GM12872 (cell line): ENCODE measurements at regions not wholly inside any gene's neighbourhood (a gene's known extent, or its start where the extent isn't known, plus 50 kb on each side); places are given as distances from the start of the nearest gene placed in this dataset.

Experiments
- CTCF ChIP-seq: IDR thresholded peaks from 3 replicates; pipeline ENCODE4 v1.5.1; 2011; ENCODE audit warnings: low read depth, mild to moderate bottlenecking, low read length, moderate library complexity; ENCODE audit not compliant: insufficient read depth

- TF ChIP-seq CTCF = no peak
Observed at GRCh38 chr4:117512414-117512813, 427.0 kb upstream of the TRAM1L1 start.

- TF ChIP-seq CTCF = no peak
Observed at GRCh38 chr4:117514391-117515175, 429.2 kb upstream of the TRAM1L1 start.

GRCh38 chr4:117515921-117516320 lies 430.5 kb upstream of the TRAM1L1 start:
- no peak for TF ChIP-seq CTCF

GRCh38 chr4:117527601-117528000 lies 442.2 kb upstream of the TRAM1L1 start:
- TF ChIP-seq CTCF = no peak

- TF ChIP-seq CTCF = no peak
Observed at GRCh38 chr4:117529401-117529800, 444.0 kb upstream of the TRAM1L1 start.

- TF ChIP-seq CTCF = no peak
Observed at GRCh38 chr4:117533501-117533900, 448.1 kb upstream of the TRAM1L1 start.

- no peak for TF ChIP-seq CTCF
Observed at GRCh38 chr4:117545039-117545438, 459.7 kb upstream of the TRAM1L1 start.
